Stimulated activated CD4-positive, alpha-beta T cell treated with anti-CD3 and anti-CD28 coated beads, Interleukin-15, amount 100 ng/mL, for 48 hours (primary cell): ENCODE measurements at regions not wholly inside any gene's neighbourhood (a gene's known extent, or its start where the extent isn't known, plus 50 kb on each side); places are given as distances from the start of the nearest gene placed in this dataset.
"Not testable (repeated sequence)": the region's sequence is repeated elsewhere in the genome, so short reads cannot be mapped to it uniquely, and the experiment has no call there.

Source experiments
- DNase-seq, 2 donors: peaks; one replicate each; pipeline ENCODE4 v3.0.0-alpha.2; 2020; ENCODE audit warnings: low read depth in 2 of 2

GRCh38 chr12:14207905-14208551 lies 157.5 kb upstream of the ATF7IP start:
- no peak for DNase-seq

- no peak for DNase-seq
Measured at GRCh38 chr12:14211947-14212387, 153.5 kb upstream of the ATF7IP start.

GRCh38 chr12:14213542-14213941 lies 151.9 kb upstream of the ATF7IP start:
- DNase-seq, result no peak

- DNase-seq, result no peak
Measured at GRCh38 chr12:14214495-14214894, 151.0 kb upstream of the ATF7IP start.

DNA sequence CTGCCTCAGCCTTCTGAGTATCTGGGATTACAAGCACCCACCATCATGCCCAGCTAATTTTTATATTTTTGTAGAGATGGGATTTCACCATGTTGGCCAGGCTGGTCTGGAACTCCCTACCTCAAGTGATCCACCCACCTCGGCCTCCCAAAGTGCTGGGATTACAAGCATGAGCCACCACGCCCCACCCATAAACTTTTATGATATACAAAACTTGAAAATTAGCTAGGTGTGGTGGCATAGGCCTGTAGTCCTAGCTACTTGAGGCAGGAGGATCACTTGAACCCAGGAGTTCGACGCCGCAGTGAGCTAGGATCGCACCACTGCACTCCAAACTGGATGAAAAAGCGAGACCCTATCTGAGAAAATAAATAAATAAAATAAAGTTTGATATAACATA lies 149.5 kb upstream of the ATF7IP start:
- not testable (repeated sequence) for DNase-seq

DNA sequence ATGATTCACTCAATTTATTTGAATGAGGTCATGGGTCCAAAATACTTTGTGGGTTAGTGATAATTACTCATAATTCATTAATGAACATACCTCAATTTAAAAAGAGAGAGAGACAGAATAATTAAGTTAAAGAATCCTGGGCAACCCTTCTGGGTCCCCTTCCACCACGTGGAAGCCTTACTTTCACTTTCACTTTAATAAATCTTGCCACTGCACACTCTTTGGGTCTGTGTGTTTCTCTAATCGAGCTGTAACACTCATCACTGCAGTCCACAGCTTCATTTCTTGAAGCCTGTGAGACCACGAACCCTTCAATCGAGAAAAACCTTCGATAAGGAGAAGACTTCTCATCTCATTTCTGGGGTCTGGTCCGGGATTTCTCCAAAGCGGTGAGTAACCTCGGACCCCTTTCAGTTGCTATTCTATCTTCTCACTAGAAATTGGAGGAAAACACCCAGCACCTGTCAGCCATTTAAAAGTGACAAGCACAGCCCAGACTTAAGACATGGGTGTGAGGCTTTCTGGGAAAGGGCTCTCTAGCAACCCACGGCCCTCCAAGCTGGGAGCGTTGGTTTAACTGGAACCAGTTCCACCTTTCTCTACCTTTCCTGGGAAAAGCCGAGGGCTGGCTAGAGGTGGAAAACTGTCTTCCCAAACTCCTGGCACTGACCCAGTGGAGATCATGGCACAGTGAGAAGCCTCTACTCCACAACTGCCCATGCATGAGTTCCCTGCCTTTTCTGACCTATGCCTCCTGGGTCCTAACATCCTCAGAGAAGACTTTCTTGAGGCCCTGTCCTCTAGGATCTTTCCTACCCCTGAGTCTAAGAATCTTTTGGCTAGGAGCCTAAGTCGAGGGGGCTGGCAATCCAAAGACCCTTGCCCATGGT lies 148.8 kb upstream of the ATF7IP start:
- DNase-seq, result no peak

- no peak for DNase-seq
Measured at GRCh38 chr12:14219156-14219555, 146.3 kb upstream of the ATF7IP start.

DNA sequence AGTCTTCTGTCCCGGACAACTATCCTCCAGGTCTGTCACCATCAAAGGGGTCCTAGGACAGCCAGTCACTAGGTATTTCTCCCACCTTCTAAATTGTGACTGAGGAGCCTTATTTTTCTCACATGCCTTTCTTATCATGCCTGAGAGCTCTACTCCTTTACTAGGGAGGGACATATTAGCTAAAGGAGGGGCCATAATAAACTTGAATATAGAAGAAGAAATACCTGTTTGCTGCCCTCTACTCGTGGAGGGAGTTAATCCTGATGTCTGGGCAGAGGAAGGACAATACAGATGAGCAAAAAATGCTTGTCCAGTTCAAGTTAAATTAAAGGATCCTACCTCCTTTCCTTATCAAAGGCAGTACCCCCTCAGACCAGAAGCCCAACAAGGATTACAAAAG lies 145.8 kb upstream of the ATF7IP start:
- DNase-seq, result not testable (repeated sequence)

- DNase-seq, result no peak
Measured at GRCh38 chr12:14225064-14225463, 140.4 kb upstream of the ATF7IP start.

GRCh38 chr12:14235176-14235575 lies 130.3 kb upstream of the ATF7IP start:
- not testable (repeated sequence) for DNase-seq

DNA sequence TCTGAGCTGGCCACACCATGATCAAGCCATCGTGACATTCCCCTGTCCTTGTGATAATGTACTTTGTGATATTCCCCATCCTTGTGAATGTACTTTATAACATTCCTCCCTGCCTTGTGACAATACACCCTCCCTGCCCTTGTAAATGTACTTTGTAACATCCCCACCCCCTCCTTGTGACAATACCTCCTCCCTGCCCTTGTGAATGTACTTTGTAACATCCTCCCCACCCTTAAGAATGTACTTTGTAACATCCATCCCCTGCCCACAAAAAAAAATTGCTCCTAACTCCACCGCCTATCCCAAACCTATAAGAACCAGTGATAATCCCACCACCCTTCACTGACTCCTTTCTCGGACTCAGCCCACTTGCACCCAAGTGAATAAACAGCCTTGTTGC lies 128.8 kb upstream of the ATF7IP start:
- not testable (repeated sequence) for DNase-seq

DNA sequence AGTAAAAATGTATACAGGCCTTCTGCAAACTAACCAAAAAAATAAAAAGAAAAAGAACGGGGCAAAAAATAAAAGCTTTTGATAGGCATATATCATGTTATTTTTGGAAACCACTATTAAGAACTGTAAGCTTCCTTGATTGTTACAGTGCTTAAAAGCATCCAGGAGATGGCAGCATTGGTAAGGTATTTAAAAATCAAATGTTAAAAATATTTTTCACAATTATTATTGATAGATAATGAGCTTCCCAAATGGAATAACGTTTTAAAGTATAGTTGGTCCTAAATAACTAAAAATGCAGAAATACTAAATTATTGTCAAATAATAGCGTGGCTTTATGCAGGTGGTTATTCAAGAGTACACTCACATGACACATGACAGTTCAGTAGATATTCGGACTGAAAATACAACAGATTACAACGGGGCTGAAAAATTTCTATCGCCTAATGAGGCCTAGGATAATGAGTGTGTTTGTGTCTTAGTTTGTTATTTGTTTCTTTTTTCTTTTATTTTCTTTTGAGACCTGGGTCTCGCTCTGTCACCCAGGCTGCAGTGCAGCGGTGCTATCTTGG lies 127.2 kb upstream of the ATF7IP start:
- no peak for DNase-seq

DNA sequence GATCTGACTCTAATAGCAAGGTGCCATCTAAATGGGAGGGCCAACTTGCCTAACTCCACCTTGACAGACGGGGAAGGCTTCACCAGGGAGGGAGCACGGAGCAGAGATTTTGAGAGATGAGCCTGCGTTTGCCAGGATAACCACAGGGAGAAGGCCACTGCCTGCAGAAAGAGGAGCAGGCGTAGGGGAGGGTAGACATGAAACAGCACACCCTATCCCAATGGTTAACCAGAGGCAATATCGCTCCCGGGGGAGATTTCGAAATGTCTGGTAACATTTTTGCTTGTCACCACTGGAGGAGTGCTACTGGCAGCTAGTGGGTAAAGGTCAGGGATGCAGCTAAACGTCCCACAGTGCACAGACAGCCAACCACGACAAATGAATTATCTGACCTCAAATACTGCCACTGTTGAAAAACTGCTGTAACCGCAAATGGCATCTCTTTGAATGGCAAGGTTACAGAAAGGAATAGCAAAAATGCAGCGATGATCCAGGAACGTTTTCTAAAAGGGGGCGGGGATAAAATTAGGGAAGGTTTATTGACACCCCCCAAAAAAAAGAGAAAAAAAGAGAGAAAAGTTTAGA lies 126.0 kb upstream of the ATF7IP start:
- no peak for DNase-seq

DNA sequence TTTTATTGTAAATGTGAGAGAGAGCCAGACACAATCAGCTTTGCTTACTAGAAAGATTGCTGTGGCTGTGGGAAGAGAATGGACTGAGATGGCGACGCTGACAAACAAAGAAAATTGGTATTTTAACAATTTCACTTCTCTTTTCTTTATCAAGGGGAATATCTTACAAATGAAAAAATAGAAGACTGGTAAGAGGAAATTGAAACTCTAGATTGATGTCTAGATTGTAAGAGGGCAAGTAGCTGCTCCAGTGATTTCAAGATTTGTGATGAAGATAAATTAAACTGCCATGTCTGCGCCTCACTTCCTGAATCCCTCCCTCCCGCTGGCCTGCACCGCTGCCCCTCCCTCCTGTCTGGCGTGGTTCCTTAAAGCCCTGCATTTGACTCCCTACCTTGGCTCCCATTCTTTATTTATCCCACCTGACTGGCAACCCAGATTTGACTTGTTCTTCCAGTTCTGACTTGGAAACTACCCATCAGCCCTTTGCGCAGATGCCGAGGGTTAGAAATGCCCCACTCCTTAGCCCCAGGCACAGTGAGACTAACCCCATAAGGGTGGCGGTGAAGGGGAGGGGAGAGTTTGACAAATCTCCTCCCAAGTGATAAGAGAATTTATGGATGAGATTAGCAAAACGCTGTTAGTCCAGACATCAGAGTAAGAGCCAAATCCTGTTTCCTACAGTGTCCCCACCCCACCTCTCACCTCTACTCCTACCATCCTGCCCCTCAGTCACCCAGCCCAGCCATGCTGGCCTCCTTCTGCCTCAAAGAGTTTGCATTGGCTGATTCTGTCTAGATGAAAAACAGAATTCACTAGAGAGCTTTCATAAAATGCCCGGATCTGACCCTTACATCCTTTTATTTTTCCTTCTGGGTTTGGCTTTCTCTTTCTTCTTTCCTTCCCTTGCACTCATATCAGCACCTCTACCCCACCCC lies 125.3 kb upstream of the ATF7IP start:
- DNase-seq, result no peak

GRCh38 chr12:14240873-14241220 lies 124.6 kb upstream of the ATF7IP start:
- DNase-seq, result no peak

DNA sequence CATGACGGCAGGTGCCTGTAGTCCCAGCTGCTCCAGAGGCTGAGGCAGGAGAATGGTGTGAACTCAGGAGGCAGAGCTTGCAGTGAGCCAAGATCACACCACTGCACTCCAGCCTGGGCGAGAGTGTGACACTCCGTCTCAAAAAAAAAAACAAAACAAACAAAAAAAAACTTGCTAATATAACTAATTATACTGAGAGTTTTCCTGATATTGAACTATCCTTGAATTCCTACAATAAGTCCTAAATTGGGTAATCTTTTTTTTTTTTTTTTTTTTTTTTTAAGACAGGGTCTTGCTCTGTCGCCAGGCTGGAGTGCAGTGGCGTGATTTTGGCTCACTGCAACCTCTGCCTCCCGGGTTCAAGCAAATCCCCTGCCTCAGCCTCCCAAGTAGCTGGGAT lies 122.7 kb upstream of the ATF7IP start:
- DNase-seq, result not testable (repeated sequence)

DNA sequence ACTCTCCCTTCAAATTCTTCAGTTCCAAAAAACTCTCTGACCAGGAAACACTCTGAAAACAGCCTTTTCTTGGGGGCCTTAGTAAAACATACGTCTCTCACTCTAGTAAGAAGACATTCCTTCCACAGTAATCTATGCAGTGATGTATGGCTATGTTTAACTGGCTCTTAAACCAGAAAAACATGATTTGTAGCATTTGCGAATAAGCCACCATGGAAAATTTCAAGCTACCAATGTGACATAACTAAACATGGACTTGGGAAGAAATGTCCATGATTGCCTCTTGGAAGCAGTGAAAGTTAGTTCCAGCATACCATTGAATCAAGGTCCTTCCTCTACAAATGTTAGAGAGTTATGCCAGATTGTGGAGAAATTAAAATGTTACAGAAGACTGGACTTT lies 121.5 kb upstream of the ATF7IP start:
- no peak for DNase-seq

- DNase-seq, result no peak
Measured at GRCh38 chr12:14244876-14245669, 120.4 kb upstream of the ATF7IP start.

GRCh38 chr12:14247166-14247565 lies 118.3 kb upstream of the ATF7IP start:
- no peak for DNase-seq

DNA sequence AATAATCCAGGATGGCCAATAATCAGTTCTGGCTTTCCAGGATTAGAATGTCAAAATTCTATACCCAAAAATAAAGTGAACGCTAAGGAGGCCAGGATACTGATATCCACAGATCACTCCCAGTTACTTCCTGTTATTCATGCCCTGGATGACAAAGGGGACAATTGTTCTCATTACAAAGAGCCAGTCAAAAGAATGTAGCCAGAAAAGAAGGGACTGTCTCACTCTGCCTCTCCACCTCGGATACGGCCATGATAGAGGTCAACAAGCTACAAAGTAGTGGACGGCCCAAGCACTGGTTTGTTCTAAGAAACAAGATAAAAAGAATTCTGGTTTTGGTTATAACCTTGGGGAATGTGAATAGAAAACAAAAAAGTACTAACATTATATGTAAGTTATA lies 116.1 kb upstream of the ATF7IP start:
- DNase-seq, result no peak

GRCh38 chr12:14252697-14253096 lies 112.8 kb upstream of the ATF7IP start:
- no peak for DNase-seq
